K562 (cell line): ENCODE measurements at regions not wholly inside any gene's neighbourhood (a gene's known extent, or its start where the extent isn't known, plus 50 kb on each side); places are given as distances from the start of the nearest gene placed in this dataset.

ENCODE experiments used
- ATAC-seq: fragments of 200-7000 bp; cut with Tn5 transposase; 3 replicates; pipeline ENCODE4 v1.9.1; 2020; ENCODE audit warnings: moderate library complexity
- BruUV-seq: library from RNA; stranded (reverse); fragments of 400-500 nt; replicated peaks from 2 replicates; lab custom pipeline; 2021; lab: Mats Ljungman, UMichigan
- CTCF ChIA-PET: fragments of 300-600 bp; formaldehyde crosslinking; extraction: SDS; loops from one replicate; lab custom pipeline; 2021; ENCODE audit warnings: low intra/inter-chr PET ratio; lab: Yijun Ruan, JAX
- POLR2A ChIA-PET: fragments of 300-600, 350-650 bp; sonication (Branson Sonifier 250); formaldehyde crosslinking; extraction: SDS; loops from one replicate; lab custom pipeline; 2021; ENCODE audit warnings: antibody characterized with exemption, inconsistent platforms; lab: Yijun Ruan, JAX
- DNase-seq, 4 experiments: peaks; one replicate each; pipeline versions ENCODE4 v3.0.0 to v3.0.0-alpha.2; 2011 to 2018; ENCODE audit warnings: low spot score in 3 of 4, mixed read lengths in 3 of 4; ENCODE audit errors: extremely low read depth in 1 of 4
- FAIRE-seq: peaks from 2 replicates; lab custom pipeline; 2011; peaks lifted over from hg19 to GRCh38; lab: Jason Lieb, UNC
- H2AFZ ChIP-seq: 2 replicates; pipeline ENCODE4 v1.6.0; 2011; ENCODE audit warnings: low read depth, low read length, control low read depth, inconsistent platforms
- H3K27ac ChIP-seq: fragments of 200-600 bp; 3 replicates; pipeline ENCODE4 v1.8.0; 2011; ENCODE audit warnings: low read depth, mild to moderate bottlenecking, control low read depth, inconsistent platforms, low read length, moderate library complexity, mixed read lengths; ENCODE audit errors: extremely low read depth
- H3K27me3 ChIP-seq, 2 experiments: fragments of 300-600 bp in 1 of 2; 2 replicates in 1 of 2; 3 replicates in 1 of 2; pipeline versions ENCODE4 v1.6.0 to v1.8.0; 2011; ENCODE audit warnings: inconsistent platforms in 2 of 2, low read length in 2 of 2, mild to moderate bottlenecking in 1 of 2, mixed read lengths in 1 of 2, moderate library complexity in 1 of 2; ENCODE audit not compliant: control insufficient read depth in 2 of 2, insufficient read depth in 2 of 2
- H3K36me3 ChIP-seq: fragments of 300-600 bp; 3 replicates; pipeline ENCODE4 v1.8.0; 2011; ENCODE audit warnings: mild to moderate bottlenecking, low read length, inconsistent platforms; ENCODE audit not compliant: control insufficient read depth, insufficient read depth
- H3K4me1 ChIP-seq, 2 experiments: fragments of 200-600 bp in 1 of 2; replicated peaks in 1 of 2; 2 replicates in 1 of 2; 3 replicates in 1 of 2; pipeline versions ENCODE4 v1.5.1 to v1.8.0; 2011; ENCODE audit warnings: inconsistent platforms in 2 of 2, low read length in 2 of 2, mild to moderate bottlenecking in 1 of 2, mixed read lengths in 1 of 2, moderate library complexity in 1 of 2; ENCODE audit not compliant: control insufficient read depth in 2 of 2, insufficient read depth in 2 of 2
- H3K4me2 ChIP-seq: 2 replicates; pipeline ENCODE4 v1.6.1; 2011; ENCODE audit warnings: low read length, control low read depth, inconsistent platforms, mixed read lengths; ENCODE audit not compliant: insufficient read depth
- H3K4me3 ChIP-seq: fragments of 200-600 bp; sonication (generic), shearing (Covaris generic); 2 replicates; pipeline ENCODE4 v1.5.1; 2016; ENCODE audit warnings: control low read depth, inconsistent platforms
- H3K79me2 ChIP-seq: fragments of 200-600 bp; 3 replicates; pipeline ENCODE4 v1.8.0; 2011; ENCODE audit warnings: low read length, inconsistent platforms; ENCODE audit not compliant: control insufficient read depth, insufficient read depth
- H3K9ac ChIP-seq, 2 experiments: 2 replicates each; pipeline versions ENCODE4 v1.6.0 to v1.6.1; 2011; ENCODE audit warnings: low read depth in 2 of 2, low read length in 2 of 2, control low read depth in 1 of 2, inconsistent platforms in 1 of 2, mild to moderate bottlenecking in 1 of 2, mixed read lengths in 1 of 2; ENCODE audit not compliant: insufficient read depth in 1 of 2
- H3K9me1 ChIP-seq: one replicate; pipeline ENCODE4 v1.6.0; 2011; ENCODE audit warnings: inconsistent platforms, mild to moderate bottlenecking, low read length, moderate library complexity; ENCODE audit not compliant: control insufficient read depth, insufficient read depth
- H3K9me3 ChIP-seq: replicated peaks from 2 replicates; pipeline ENCODE4 v1.5.1; 2011; ENCODE audit warnings: low read depth, low read length, inconsistent platforms; ENCODE audit not compliant: control insufficient read depth, insufficient read depth
- H4K20me1 ChIP-seq: replicated peaks from 2 replicates; pipeline ENCODE4 v1.6.1; 2011; ENCODE audit warnings: low read length, inconsistent platforms, mixed read lengths; ENCODE audit not compliant: control insufficient read depth, insufficient read depth
- CTBP1 ChIP-seq: fragments of 450-650 bp; IDR thresholded peaks from 2 replicates; pipeline ENCODE4 v1.6.1; 2016; ENCODE audit warnings: borderline replicate concordance
- ESRRB ChIP-seq: fragments of 250-450 bp; sonication (Bioruptor Pico); IDR thresholded peaks from 2 replicates; pipeline ENCODE4 v1.5.0; 2020; ENCODE audit warnings: mild to moderate bottlenecking, moderate library complexity, borderline replicate concordance
- FOXK1 ChIP-seq: sonication (generic); formaldehyde crosslinking; IDR thresholded peaks from 2 replicates; pipeline ENCODE4 v1.8.0; 2022; ENCODE audit warnings: missing genetic modification reagents, mild to moderate bottlenecking, borderline replicate concordance
- LEF1 ChIP-seq: fragments of 450-650 bp; IDR thresholded peaks from 2 replicates; pipeline ENCODE4 v1.6.1; 2016; ENCODE audit warnings: mild to moderate bottlenecking
- MEF2D ChIP-seq: conservative IDR thresholded peaks from 2 replicates; pipeline ENCODE4 v1.6.1; 2016; ENCODE audit warnings: low read depth, missing genetic modification characterization, missing compliant biosample characterization
- MTA3 ChIP-seq: fragments of 450-650 bp; formaldehyde crosslinking; IDR thresholded peaks from 2 replicates; pipeline ENCODE4 v1.6.1; 2017; ENCODE audit warnings: mild to moderate bottlenecking, borderline replicate concordance
- NBN ChIP-seq: fragments of 450-650 bp; IDR thresholded peaks from 2 replicates; pipeline ENCODE4 v1.6.1; 2016; ENCODE audit warnings: low read depth, mild to moderate bottlenecking
- POLR3G ChIP-seq: IDR thresholded peaks from 2 replicates; pipeline ENCODE4 v1.6.1; 2011; ENCODE audit not compliant: insufficient read length, insufficient replicate concordance; ENCODE audit errors: extremely low read depth
- SAFB2 ChIP-seq: fragments of 200-400 bp; formaldehyde crosslinking; IDR thresholded peaks from 2 replicates; pipeline ENCODE4 v1.6.1; 2018; ENCODE audit warnings: borderline replicate concordance, low read length, low read depth, moderate library complexity; ENCODE audit not compliant: severe bottlenecking
- SIN3B ChIP-seq: fragments of 450-650 bp; IDR thresholded peaks from 2 replicates; pipeline ENCODE4 v1.6.1; 2017; ENCODE audit warnings: low read depth, mild to moderate bottlenecking, moderate library complexity
- SMC3 ChIP-seq: conservative IDR thresholded peaks from 2 replicates; pipeline ENCODE4 v1.6.1; 2011; ENCODE audit warnings: low read depth, low read length, improper control_type of control experiment; ENCODE audit not compliant: insufficient read depth
- SRSF7 ChIP-seq: fragments of 200-400 bp; formaldehyde crosslinking; optimal IDR thresholded peaks from 2 replicates; pipeline ENCODE3; 2017; ENCODE audit warnings: mild to moderate bottlenecking, low read depth, low read length
- ZNF124 ChIP-seq: sonication (generic); formaldehyde crosslinking; IDR thresholded peaks from 2 replicates; pipeline ENCODE4 v1.8.1; 2022; ENCODE audit warnings: missing genetic modification reagents
- ZNF134 ChIP-seq: fragments of 250-450 bp; sonication (Bioruptor Pico); conservative IDR thresholded peaks from 2 replicates; pipeline ENCODE4 v1.4.0; 2020
- ZNF232 ChIP-seq: sonication (generic); formaldehyde crosslinking; IDR thresholded peaks from 2 replicates; pipeline ENCODE4 v1.8.0; 2022; ENCODE audit warnings: mild to moderate bottlenecking, missing genetic modification reagents
- ZNF668 ChIP-seq: fragments of 250-450 bp; sonication (Bioruptor Pico); IDR thresholded peaks from 2 replicates; pipeline ENCODE4 v1.8.0; 2022; ENCODE audit warnings: mild to moderate bottlenecking, inconsistent platforms
- WGBS: fragments of 100-300 bp; shearing (Covaris generic); methylation state at CpG from one replicate; pipeline ENCODE4 v1.1.6; 2016; ENCODE audit warnings: low coverage, mixed read lengths; ENCODE audit not compliant: insufficient coverage; ENCODE audit errors: missing lambda C conversion rate; 5-methylcytosine and 5-hydroxymethylcytosine counted together
- in situ Hi-C: fragments of 300-500 bp; cut with MboI; formaldehyde crosslinking; loops from 4 replicates; pipeline ENCODE4 v1.15.0; 2018; ENCODE audit warnings: inconsistent platforms, mixed read lengths
- intact Hi-C: fragments of 100-400 bp; cut with micrococcal nuclease; formaldehyde crosslinking; loops from 2 replicates; pipeline ENCODE4 v1.14.2; 2022

GRCh38 chr14:49988080-49988990, 95.5 kb downstream of the ARF6 start:
- no peak overlapping the region for H3K4me2 ChIP-seq
- no peaks in the 10 kb centered on the region for H3K9me1 ChIP-seq
- in situ Hi-C loops (no loop called here), intact Hi-C loops (no loop called here)
- H3K4me3 ChIP-seq = no peak overlapping the region
- ATAC-seq = no peak
- WGBS = 58% methylated on average over 8 of the region's 9 CpGs
- no peak for DNase-seq
- H3K9me3 ChIP-seq = no peaks in the 10 kb centered on the region
- POLR2A ChIA-PET = no interaction called here
- H3K36me3 ChIP-seq = no peaks in the 10 kb centered on the region
- H2AFZ ChIP-seq = peak overlapping the region; percentile 40; the same call in 1 of the 2 replicates
- TF ChIP-seq ZNF124 (CRISPR knock-in tag) (no peak), MEF2D (tag) (no peak), ZNF134 (no peak)
- H4K20me1 ChIP-seq = no peaks in the 10 kb centered on the region
- no peaks in the 10 kb centered on the region for H3K79me2 ChIP-seq
- H3K9ac ChIP-seq = no peak overlapping the region
- H3K27me3 ChIP-seq = no peaks in the 10 kb centered on the region
- no TSS peak for BruUV-seq
- H3K4me1 ChIP-seq = peaks cover 0 to 5% of the 10 kb centered on the region in 2 experiments; a peak in 2 of 5 replicates
- H3K27ac ChIP-seq = no peak overlapping the region
- CTCF ChIA-PET = interaction anchor here (0.6 kb wide), 1 partner anchor 79 kb away, joined by 3 read pairs; no protein-coding TSS in a partner anchor
- no peak for FAIRE-seq

GRCh38 chr14:49989966-49990365, 97.1 kb downstream of the ARF6 start:
- Histone ChIP-seq H3K27ac (no peak overlapping the region), H3K9ac (no peak overlapping the region), H3K9me1 (no peaks in the 10 kb centered on the region), H3K79me2 (no peaks in the 10 kb centered on the region), H3K27me3 (no peaks in the 10 kb centered on the region), H3K9me3 (no peaks in the 10 kb centered on the region), H3K4me3 (no peak overlapping the region), H2AFZ (no peak overlapping the region), H3K4me2 (no peak overlapping the region), H4K20me1 (no peaks in the 10 kb centered on the region), H3K4me1 (peaks cover 0 to 5% of the 10 kb centered on the region in 2 experiments; a peak in 3 of 5 replicates), H3K36me3 (no peaks in the 10 kb centered on the region)
- no TSS peak for BruUV-seq
- intact Hi-C loops = no loop called here
- ChIA-PET POLR2A (interaction anchor here (0.7 kb wide), 1 partner anchor 126 kb away, joined by 4 read pairs; no protein-coding TSS in a partner anchor), CTCF (no interaction called here)
- FAIRE-seq (no peak), ATAC-seq (no peak), DNase-seq (no peak)
- in situ Hi-C loops = no loop called here
- 88% methylated on average over 2 of the region's 2 CpGs for WGBS
- TF ChIP-seq FOXK1 (CRISPR knock-in tag) = no peak
- no peak for TF ChIP-seq SAFB2
- no peak for TF ChIP-seq MTA3
- TF ChIP-seq LEF1 = no peak
- TF ChIP-seq SRSF7 = no peak
- no peak for TF ChIP-seq NBN
- TF ChIP-seq SIN3B = no peak
- TF ChIP-seq ZNF232 (CRISPR knock-in tag) = no peak
- TF ChIP-seq SMC3 = no peak
- TF ChIP-seq POLR3G = no peak
- no peak for TF ChIP-seq ZNF668 (CRISPR knock-in tag)
- TF ChIP-seq CTBP1 = no peak
- TF ChIP-seq ESRRB = no peak
